GM23338 (cell line): ENCODE measurements at regions not wholly inside any gene's neighbourhood (a gene's known extent, or its start where the extent isn't known, plus 50 kb on each side); places are given as distances from the start of the nearest gene placed in this dataset.

Experiments
- ATAC-seq: fragments of 200-7000 bp; cut with Tn5 transposase; 3 replicates; pipeline ENCODE4 v1.9.1; 2020
- DNase-seq: peaks from one replicate; pipeline ENCODE4 v3.0.0-alpha.2; 2015; ENCODE audit warnings: low spot score
- H2AFZ ChIP-seq: fragments of 200-600 bp; sonication (generic); 2 replicates; pipeline ENCODE4 v1.8.0; 2016; ENCODE audit warnings: antibody characterized with exemption, mild to moderate bottlenecking, moderate library complexity
- H3F3A ChIP-seq: fragments of 200-600 bp; sonication (generic); replicated peaks from 2 replicates; pipeline ENCODE4 v1.8.0; 2017; ENCODE audit warnings: antibody characterized with exemption, mixed run types, low read depth
- H3K27ac ChIP-seq: fragments of 200-600 bp; sonication (generic); 2 replicates; pipeline ENCODE4 v1.6.1; 2016; ENCODE audit warnings: low read depth
- H3K27me3 ChIP-seq: fragments of 200-600 bp; sonication (generic); 2 replicates; pipeline ENCODE4 v1.8.0; 2016; ENCODE audit warnings: mild to moderate bottlenecking, mixed run types, moderate library complexity; ENCODE audit not compliant: insufficient read depth
- H3K36me3 ChIP-seq: fragments of 200-600 bp; sonication (generic); 2 replicates; pipeline ENCODE4 v1.8.0; 2016; ENCODE audit warnings: mild to moderate bottlenecking; ENCODE audit not compliant: insufficient read depth
- H3K4me1 ChIP-seq: fragments of 200-600 bp; sonication (generic); 2 replicates; pipeline ENCODE4 v1.8.0; 2016; ENCODE audit warnings: mild to moderate bottlenecking, moderate library complexity; ENCODE audit not compliant: insufficient read depth
- H3K4me2 ChIP-seq: fragments of 200-600 bp; sonication (generic); 2 replicates; pipeline ENCODE4 v1.7.1; 2017; ENCODE audit warnings: mixed run types
- H3K4me3 ChIP-seq: fragments of 200-600 bp; sonication (generic); 2 replicates; pipeline ENCODE4 v1.6.1; 2016; ENCODE audit warnings: mixed run types
- H3K79me2 ChIP-seq: fragments of 200-600 bp; sonication (generic); replicated peaks from 2 replicates; pipeline ENCODE4 v1.8.0; 2017; ENCODE audit warnings: mild to moderate bottlenecking; ENCODE audit not compliant: insufficient read depth
- H3K9me2 ChIP-seq: fragments of 200-600 bp; sonication (generic); 2 replicates; pipeline ENCODE4 v1.8.0; 2017; ENCODE audit not compliant: insufficient read depth
- H4K20me1 ChIP-seq: fragments of 200-600 bp; sonication (generic); replicated peaks from 2 replicates; pipeline ENCODE4 v1.8.0; 2017; ENCODE audit warnings: mild to moderate bottlenecking; ENCODE audit not compliant: insufficient read depth
- H3K27ac Mint-ChIP-seq: 2 replicates; pipeline ENCODE4 v1.8.0; 2020; ENCODE audit warnings: inconsistent platforms, mild to moderate bottlenecking, moderate library complexity, mixed read lengths
- H3K27me3 Mint-ChIP-seq: 3 replicates; pipeline ENCODE4 v1.8.0; 2022; ENCODE audit warnings: low read depth, mild to moderate bottlenecking, moderate library complexity, mixed read lengths, inconsistent platforms; ENCODE audit not compliant: insufficient read depth, poor library complexity
- H3K36me3 Mint-ChIP-seq: 3 replicates; pipeline ENCODE4 v1.8.0; 2021; ENCODE audit warnings: low read depth, mild to moderate bottlenecking, inconsistent platforms, moderate library complexity, mixed read lengths
- H3K4me1 Mint-ChIP-seq: 3 replicates; pipeline ENCODE4 v1.8.0; 2020; ENCODE audit warnings: mild to moderate bottlenecking, inconsistent platforms, mixed read lengths
- H3K4me3 Mint-ChIP-seq: 3 replicates; pipeline ENCODE4 v1.8.0; 2021; ENCODE audit warnings: moderate library complexity, mild to moderate bottlenecking, inconsistent platforms, mixed read lengths
- H3K9me3 Mint-ChIP-seq: 3 replicates; pipeline ENCODE4 v1.8.0; 2020; ENCODE audit warnings: moderate library complexity, mild to moderate bottlenecking, inconsistent platforms, mixed read lengths
- CREB1 ChIP-seq: fragments of 250-450 bp; sonication (Bioruptor Pico); IDR thresholded peaks from 2 replicates; pipeline ENCODE4 v1.5.0; 2020; ENCODE audit warnings: low read depth, mild to moderate bottlenecking, moderate library complexity
- CTCF ChIP-seq, 2 experiments: fragments of 200-600 bp in 1 of 2; sonication (generic) in 1 of 2; conservative IDR thresholded peaks; 2 replicates each; pipeline versions ENCODE4 v1.5.1 to v1.6.1; 2016 to 2017; ENCODE audit warnings: antibody characterized with exemption in 2 of 2, low read depth in 2 of 2, mild to moderate bottlenecking in 2 of 2, moderate library complexity in 1 of 2
- EZH2 ChIP-seq: fragments of 200-600 bp; sonication (generic); IDR thresholded peaks from one replicate; pipeline ENCODE4 v1.8.0; 2017; ENCODE audit warnings: antibody characterized with exemption, mild to moderate bottlenecking, low read depth; ENCODE audit not compliant: unreplicated experiment
- JUNB ChIP-seq: IDR thresholded peaks from one replicate; pipeline ENCODE4 v1.6.1; 2016; ENCODE audit warnings: antibody characterized with exemption; ENCODE audit not compliant: unreplicated experiment
- REST ChIP-seq: IDR thresholded peaks from one replicate; pipeline ENCODE4 v1.6.1; 2018; ENCODE audit warnings: antibody characterized with exemption; ENCODE audit not compliant: unreplicated experiment
- ZNF114 ChIP-seq: fragments of 250-450 bp; sonication (Bioruptor Pico); IDR thresholded peaks from 2 replicates; pipeline ENCODE4 v1.5.0; 2020; ENCODE audit warnings: mild to moderate bottlenecking, moderate library complexity
- ZNF331 ChIP-seq: fragments of 250-450 bp; sonication (Bioruptor Pico); IDR thresholded peaks from 2 replicates; pipeline ENCODE4 v1.5.0; 2020; ENCODE audit warnings: low read depth, mild to moderate bottlenecking, moderate library complexity
- ZNF462 ChIP-seq: fragments of 250-450 bp; sonication (Bioruptor Pico); IDR thresholded peaks from 2 replicates; pipeline ENCODE4 v1.5.0; 2020; ENCODE audit warnings: mild to moderate bottlenecking, moderate library complexity

- no peak for TF ChIP-seq ZNF331 (CRISPR knock-in tag)
Measured at GRCh38 chr12:82047446-82047845, 288.3 kb upstream of the PPFIA2 start (continued).

- Histone ChIP-seq H3K9me2 (no peaks in the 10 kb centered on the region), H3F3A (no peaks in the 10 kb centered on the region), H3K27me3 (no peaks in the 10 kb centered on the region), H3K4me3 (no peak overlapping the region), H3K4me1 (no peaks in the 10 kb centered on the region), H3K4me2 (no peak overlapping the region), H3K79me2 (no peaks in the 10 kb centered on the region), H3K27ac (no peak overlapping the region), H4K20me1 (no peaks in the 10 kb centered on the region), H3K36me3 (no peaks in the 10 kb centered on the region), H2AFZ (no peak overlapping the region; the same call in 1 of the 2 replicates)
- Mint-ChIP-seq H3K27me3 (no peaks in the 10 kb centered on the region), H3K36me3 (no peaks in the 10 kb centered on the region), H3K4me1 (no peaks in the 10 kb centered on the region), H3K27ac (no peak overlapping the region), H3K4me3 (no peak overlapping the region), H3K9me3 (no peaks in the 10 kb centered on the region; the same call in 2 of the 3 replicates)
- no peak for DNase-seq
- ATAC-seq, result no peak
- TF ChIP-seq ZNF114 (CRISPR knock-in tag) (no peak), CREB1 (CRISPR knock-in tag) (no peak), CTCF (conservative IDR thresholded peaks at IDR 0.05; ENCODE audit: low read depth in 2 of 2) (no peak), ZNF462 (CRISPR knock-in tag) (no peak), REST (no peak), JUNB (no peak), EZH2 (no peak)
Measured at GRCh38 chr12:82040987-82041743, 282.0 kb upstream of the PPFIA2 start.
